ENCODE measurements at regions not wholly inside any gene's neighbourhood (a gene's known extent, or its start where the extent isn't known, plus 50 kb on each side); places are given as distances from the start of the nearest gene placed in this dataset.
"Not testable (repeated sequence)": the region's sequence is repeated elsewhere in the genome, so short reads cannot be mapped to it uniquely, and the experiment has no call there.

- DNase-seq (ENCODE audit: low spot score), result no peak
These were observed 739.6 kb upstream of the SLIT2 start for GRCh38 chr4:19512086-19512485.

DNA sequence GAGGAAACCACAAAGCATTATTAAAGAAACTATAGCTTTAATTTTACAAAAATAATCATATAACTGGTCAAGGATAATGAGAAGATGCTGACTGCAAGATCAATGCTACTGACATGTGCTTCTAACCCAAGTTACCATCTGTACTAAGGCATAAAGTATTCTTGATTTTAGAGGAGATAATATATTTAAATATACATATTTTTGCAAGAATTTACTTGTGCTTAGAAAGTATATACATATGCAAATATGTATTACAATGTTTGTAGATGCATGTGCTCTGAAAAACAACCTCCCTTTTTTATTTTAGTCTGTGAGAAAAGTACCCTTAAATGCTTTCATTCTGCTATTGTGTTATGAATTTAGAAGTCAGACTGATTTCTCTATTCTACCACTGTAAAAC, 740.7 kb upstream of the SLIT2 start:
- DNase-seq (ENCODE audit: low spot score), result no peak

GRCh38 chr4:19508442-19508841, 743.3 kb upstream of the SLIT2 start:
- no peak for DNase-seq (ENCODE audit: low spot score)

GRCh38 chr4:19497705-19498104, 754.0 kb upstream of the SLIT2 start:
- DNase-seq (ENCODE audit: low spot score), result no peak

- DNase-seq (ENCODE audit: low spot score), result no peak
These were observed 754.9 kb upstream of the SLIT2 start for GRCh38 chr4:19496756-19497155.

- no peak for DNase-seq (ENCODE audit: low spot score)
These were observed 756.7 kb upstream of the SLIT2 start for GRCh38 chr4:19494961-19495360.

GRCh38 chr4:19492606-19493005, 759.1 kb upstream of the SLIT2 start:
- no peak for DNase-seq (ENCODE audit: low spot score)

- DNase-seq (ENCODE audit: low spot score), result no peak
These were observed 765.3 kb upstream of the SLIT2 start for GRCh38 chr4:19486400-19486799.

DNA sequence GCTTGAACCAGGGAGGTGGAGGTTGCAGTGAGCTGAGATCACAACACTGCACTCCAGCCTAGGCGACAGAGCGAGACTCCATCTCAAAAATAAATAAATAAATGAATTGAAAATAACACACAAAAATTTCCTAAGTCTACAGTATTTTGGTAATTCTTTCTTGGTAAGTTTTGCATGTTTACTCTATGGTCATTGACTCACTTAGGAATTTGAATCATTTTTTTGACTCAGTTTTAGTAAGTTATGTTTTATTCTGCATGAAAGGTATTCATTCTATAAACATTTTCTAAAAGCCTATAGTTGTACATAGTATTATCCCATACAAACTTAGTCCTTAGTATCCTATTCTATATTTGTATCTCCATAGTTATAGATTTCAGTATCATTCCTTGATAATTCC, 772.9 kb upstream of the SLIT2 start:
- DNase-seq (ENCODE audit: low spot score), result peak; percentile 18

DNA sequence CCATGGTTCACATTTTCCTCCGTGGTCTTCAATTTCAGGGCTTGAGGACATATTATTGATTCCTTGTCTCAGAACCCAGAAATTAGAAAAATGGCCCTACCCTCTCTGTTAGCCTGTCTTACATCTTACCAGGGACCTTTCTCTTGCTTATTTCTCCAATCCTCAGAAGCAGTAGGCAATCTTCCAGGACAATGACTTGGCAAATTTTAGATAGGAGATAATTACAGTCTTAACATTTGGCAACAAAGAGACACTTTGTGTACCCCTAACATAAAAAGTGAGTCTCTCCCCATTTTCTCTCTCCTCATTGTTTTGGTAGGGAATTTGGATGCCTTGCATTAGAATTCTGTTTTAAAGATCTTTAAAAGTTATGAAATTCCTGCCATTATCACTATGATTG, 778.1 kb upstream of the SLIT2 start:
- DNase-seq (ENCODE audit: low spot score), result no peak

GRCh38 chr4:19472666-19473065, 779.0 kb upstream of the SLIT2 start:
- no peak for DNase-seq (ENCODE audit: low spot score)

DNA sequence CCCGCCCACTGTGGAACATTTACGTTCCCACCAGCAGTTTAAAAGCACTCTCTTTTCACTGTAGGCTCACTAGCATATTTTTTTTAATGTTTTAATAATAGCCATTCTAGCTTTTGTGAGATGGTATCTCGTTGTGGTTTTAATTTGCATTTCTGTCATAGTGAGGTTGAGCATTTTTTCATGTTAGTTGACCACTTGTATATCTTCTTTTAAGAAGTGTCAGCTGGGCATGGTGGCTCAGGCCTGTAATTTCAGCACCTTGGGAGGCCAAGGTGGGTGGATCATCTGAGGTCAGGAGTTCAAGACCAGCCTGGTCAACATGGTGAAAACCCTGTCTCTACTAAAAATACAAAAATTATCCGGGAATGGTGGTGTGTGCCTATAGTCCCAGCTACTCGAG, 781.7 kb upstream of the SLIT2 start:
- not testable (repeated sequence) for DNase-seq (ENCODE audit: low spot score)

- no peak for DNase-seq (ENCODE audit: low spot score)
These were observed 789.6 kb upstream of the SLIT2 start for GRCh38 chr4:19462117-19462516.

DNA sequence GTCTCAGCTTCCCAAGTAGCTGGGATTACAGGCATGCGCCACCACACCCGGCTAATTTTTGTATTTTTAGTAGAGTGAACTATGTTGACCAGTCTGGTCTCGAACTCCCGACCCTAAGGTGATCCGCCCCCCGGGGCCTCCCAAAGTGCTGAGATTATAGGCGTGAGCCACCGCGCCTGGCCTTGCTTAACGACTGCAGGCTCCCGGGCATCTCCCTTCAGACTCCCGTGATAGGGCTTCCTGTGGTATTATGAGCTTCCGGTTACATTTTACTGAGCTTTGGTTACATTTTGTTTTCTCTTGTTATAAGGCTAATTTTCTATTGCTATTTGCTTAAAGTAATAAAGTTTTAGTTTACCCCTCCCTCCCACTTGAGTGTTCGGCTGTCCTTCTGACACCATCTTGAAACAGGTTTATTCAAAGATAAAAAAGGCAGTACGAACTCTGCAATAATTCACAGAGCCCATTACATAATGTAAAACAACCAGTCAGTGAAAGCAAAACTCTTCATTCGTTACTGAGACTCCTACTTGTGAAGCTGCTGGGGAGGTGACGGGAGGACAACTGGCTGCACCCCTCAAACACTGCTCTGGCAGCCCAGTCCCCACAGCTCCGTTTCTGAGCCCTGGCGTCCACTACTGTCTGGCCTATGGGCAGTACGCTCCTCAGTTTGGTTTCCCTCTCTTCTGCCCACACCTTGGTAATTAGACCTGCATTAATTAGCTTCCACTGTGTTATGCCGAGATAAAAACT, 795.7 kb upstream of the SLIT2 start:
- DNase-seq (ENCODE audit: low spot score), result no peak

DNA sequence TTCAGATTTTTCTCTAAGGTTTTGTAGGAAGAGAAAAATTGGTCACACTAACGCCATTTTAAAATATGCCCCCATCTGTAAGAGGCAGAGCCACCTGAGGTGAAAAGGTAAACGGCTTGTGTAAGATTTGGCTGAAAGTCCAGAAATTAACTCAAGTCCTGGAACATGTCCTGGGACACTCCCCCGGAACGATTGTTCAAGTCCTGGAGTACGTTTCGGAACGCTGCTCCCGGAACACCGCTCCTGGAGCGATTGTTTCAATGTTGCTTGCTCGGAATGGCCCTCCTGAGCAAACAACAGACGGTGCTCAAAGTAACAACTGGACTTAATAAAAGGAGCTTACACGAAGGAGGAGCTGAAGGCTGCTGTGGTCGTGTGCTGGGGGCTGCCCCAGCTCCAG, 796.5 kb upstream of the SLIT2 start:
- DNase-seq (ENCODE audit: low spot score), result no peak

DNA sequence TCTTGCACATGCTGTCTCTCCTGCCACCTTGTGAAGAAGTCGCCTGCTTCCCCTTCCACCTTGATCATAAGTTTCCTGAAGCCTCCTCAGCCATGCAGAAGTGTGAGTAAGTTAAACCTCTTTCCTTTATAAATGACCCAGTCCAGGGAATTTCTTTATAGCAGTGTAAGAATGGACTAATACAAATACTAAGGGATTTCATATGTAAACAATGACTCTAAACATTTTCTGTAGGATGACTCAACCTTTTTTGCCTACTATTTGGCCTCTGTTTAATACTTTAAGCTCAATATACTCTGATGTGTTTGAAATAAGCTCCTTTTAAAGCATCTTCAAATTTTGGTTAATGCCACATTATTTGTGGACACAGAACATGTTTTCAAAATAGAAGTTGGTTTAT, 813.5 kb upstream of the SLIT2 start:
- no peak for DNase-seq (ENCODE audit: low spot score)

DNA sequence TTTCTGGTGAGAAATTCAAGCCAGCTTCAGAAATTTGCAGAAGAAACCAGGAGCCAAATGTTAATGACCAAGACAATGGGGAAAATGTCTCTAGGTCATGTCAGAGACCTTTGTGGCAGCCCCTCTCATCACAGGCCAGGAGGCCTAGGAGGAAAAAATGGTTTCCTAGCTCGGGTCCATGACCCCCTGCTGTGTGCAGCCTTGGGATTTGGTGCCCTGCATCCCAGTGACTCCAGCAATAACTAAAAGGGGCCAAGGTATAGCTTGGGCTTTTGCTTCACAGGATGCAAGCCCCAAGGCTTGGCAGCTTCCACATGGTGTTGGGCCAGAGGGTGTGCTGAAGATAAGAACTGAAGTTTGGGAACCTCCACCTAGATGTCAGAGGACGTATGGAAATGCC, 814.7 kb upstream of the SLIT2 start:
- DNase-seq (ENCODE audit: low spot score), result no peak

DNA sequence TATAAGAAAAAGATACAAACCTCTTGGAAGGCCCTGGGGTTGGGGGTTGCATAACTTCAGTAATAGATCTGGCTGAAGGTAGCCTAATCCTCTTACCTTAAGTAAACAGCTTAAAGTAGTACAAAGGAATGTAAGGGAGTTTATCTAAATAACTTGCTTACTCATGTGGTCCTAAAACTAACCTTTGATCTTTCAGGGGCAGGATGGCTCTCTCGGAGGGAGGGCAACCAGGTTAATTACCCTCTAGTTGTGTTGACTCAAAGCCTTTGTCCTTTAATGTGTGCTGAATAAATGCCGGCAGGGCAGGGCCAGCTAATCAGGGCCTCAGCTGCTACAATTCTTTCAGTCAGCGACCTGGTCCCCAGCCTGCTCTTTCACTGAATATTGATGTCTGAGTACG, 822.0 kb upstream of the SLIT2 start:
- no peak for DNase-seq (ENCODE audit: low spot score)

- DNase-seq (ENCODE audit: low spot score), result no peak
These were observed 826.6 kb upstream of the SLIT2 start for GRCh38 chr4:19425146-19425545.

- no peak for DNase-seq (ENCODE audit: low spot score)
These were observed 834.4 kb upstream of the SLIT2 start for GRCh38 chr4:19417256-19417655.

DNA sequence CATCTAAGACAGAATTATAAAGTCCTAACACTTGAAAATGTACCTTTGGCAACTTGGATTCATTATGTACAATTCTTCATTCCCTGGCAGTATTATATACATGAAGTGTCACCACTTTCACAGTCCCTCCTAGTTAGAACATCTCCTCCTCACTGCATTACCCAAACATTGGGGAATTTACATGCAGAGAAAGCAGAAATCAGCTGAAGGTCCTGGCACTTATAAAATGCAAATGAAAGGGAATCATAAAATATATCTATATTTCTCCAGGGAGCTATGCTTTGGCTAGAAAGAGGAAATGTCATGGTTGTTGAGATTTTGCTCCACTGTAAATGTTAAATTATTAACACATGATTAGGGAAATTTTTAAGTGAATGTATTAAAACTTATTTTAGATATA, 835.6 kb upstream of the SLIT2 start:
- no peak for DNase-seq (ENCODE audit: low spot score)

DNA sequence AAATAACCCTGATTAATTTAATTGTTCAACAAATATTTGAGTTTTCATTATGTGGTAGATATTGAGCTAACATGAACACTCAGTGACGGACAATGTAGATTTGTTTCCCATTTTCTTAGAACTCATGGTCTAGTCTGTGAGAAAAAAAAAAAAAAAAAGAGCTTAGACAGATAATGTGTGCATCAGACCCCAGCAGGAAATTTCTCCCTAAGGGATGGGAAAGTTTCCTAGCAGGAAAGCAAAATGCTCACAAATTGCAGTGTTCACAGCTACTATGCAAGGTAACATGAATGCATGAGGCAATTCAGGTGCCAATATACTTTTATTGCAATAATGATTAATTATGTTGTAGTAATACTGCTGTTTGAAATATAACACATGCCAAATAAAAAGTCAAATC, 843.2 kb upstream of the SLIT2 start:
- DNase-seq (ENCODE audit: low spot score), result no peak

- DNase-seq (ENCODE audit: low spot score), result no peak
These were observed 844.9 kb upstream of the SLIT2 start for GRCh38 chr4:19406789-19407188.

DNA sequence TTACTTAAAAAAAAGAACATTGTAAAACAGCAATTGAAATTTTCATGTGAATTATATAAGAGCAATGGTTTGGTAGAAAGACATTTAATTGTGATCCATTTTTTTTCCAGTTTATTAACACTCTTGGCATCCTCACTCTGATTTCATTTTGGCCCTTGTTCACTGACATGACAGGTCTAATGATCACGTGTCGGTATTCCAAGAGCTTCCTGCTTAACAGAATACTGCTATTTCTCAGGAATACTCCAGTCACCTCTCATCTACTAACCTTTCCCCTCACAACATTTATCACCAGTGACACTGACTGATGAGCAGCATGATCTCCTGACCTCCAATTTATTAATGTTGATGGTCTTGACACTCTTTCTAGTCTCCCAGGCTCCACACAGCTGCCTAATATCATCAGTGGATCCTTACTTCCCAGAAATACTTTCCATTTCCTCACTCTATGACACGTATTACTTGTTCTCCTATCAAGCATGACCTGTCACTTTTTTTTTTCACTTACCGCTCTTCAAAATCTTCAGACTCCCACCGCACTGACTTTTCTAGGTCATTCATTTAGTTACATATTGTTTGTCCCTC, 847.8 kb upstream of the SLIT2 start:
- no peak for DNase-seq (ENCODE audit: low spot score)
